Panc1 (cell line): ENCODE measurements at regions not wholly inside any gene's neighbourhood (a gene's known extent, or its start where the extent isn't known, plus 50 kb on each side); places are given as distances from the start of the nearest gene placed in this dataset.

Experiments used
- POLR2AphosphoS5 ChIP-seq: IDR thresholded peaks from 2 replicates; pipeline ENCODE4 v1.6.1; 2012; ENCODE audit warnings: mild to moderate bottlenecking, low read depth, low read length, moderate library complexity
- SIN3A ChIP-seq: IDR thresholded peaks from 2 replicates; pipeline ENCODE4 v1.6.1; 2012; ENCODE audit warnings: low read depth, mild to moderate bottlenecking, low read length, moderate library complexity, borderline replicate concordance; ENCODE audit not compliant: insufficient read depth
- TCF7L2 ChIP-seq: IDR thresholded peaks from 2 replicates; pipeline ENCODE4 v1.6.1; 2011; ENCODE audit warnings: mild to moderate bottlenecking, low read depth, low read length, inconsistent platforms
- TF ChIP-seq, protein P1 (sequence below): fragments of 450-650 bp; IDR thresholded peaks from 2 replicates; pipeline ENCODE4 v1.5.1; 2017; ENCODE audit warnings: mild to moderate bottlenecking
- TF ChIP-seq, protein P2 (sequence below), 2 experiments: IDR thresholded peaks; 2 replicates each; pipeline ENCODE4 v1.6.1; 2011 to 2012; ENCODE audit warnings: low read depth in 2 of 2, control low read depth in 1 of 2, low read length in 1 of 2, mild to moderate bottlenecking in 1 of 2, moderate library complexity in 1 of 2; ENCODE audit not compliant: insufficient read depth in 1 of 2

DNA sequence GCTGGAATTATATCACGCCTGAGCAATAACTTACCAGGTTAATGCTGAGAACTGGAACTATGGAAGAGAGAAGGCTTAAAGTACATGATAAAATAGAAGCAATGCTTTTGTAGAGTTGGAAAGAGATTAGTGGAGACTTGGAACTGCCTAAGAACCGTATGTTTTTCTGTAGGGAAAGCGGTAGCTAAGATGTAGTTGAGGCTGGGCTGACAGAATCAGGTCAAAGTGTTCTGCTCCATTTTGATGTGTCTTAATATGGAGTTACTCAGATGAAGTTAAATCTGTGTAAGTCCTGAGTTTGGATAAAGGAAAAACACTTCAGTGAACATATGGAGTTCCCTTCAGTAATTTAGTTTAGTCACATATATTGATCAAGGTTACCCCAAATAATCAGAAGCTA, 860.9 kb upstream of the CXADR start:
- TF ChIP-seq, protein P1, sequence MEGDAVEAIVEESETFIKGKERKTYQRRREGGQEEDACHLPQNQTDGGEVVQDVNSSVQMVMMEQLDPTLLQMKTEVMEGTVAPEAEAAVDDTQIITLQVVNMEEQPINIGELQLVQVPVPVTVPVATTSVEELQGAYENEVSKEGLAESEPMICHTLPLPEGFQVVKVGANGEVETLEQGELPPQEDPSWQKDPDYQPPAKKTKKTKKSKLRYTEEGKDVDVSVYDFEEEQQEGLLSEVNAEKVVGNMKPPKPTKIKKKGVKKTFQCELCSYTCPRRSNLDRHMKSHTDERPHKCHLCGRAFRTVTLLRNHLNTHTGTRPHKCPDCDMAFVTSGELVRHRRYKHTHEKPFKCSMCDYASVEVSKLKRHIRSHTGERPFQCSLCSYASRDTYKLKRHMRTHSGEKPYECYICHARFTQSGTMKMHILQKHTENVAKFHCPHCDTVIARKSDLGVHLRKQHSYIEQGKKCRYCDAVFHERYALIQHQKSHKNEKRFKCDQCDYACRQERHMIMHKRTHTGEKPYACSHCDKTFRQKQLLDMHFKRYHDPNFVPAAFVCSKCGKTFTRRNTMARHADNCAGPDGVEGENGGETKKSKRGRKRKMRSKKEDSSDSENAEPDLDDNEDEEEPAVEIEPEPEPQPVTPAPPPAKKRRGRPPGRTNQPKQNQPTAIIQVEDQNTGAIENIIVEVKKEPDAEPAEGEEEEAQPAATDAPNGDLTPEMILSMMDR, result no peak
- TF ChIP-seq POLR2AphosphoS5 (no peak), TCF7L2 (no peak), SIN3A (no peak)
- TF ChIP-seq, protein P2, sequence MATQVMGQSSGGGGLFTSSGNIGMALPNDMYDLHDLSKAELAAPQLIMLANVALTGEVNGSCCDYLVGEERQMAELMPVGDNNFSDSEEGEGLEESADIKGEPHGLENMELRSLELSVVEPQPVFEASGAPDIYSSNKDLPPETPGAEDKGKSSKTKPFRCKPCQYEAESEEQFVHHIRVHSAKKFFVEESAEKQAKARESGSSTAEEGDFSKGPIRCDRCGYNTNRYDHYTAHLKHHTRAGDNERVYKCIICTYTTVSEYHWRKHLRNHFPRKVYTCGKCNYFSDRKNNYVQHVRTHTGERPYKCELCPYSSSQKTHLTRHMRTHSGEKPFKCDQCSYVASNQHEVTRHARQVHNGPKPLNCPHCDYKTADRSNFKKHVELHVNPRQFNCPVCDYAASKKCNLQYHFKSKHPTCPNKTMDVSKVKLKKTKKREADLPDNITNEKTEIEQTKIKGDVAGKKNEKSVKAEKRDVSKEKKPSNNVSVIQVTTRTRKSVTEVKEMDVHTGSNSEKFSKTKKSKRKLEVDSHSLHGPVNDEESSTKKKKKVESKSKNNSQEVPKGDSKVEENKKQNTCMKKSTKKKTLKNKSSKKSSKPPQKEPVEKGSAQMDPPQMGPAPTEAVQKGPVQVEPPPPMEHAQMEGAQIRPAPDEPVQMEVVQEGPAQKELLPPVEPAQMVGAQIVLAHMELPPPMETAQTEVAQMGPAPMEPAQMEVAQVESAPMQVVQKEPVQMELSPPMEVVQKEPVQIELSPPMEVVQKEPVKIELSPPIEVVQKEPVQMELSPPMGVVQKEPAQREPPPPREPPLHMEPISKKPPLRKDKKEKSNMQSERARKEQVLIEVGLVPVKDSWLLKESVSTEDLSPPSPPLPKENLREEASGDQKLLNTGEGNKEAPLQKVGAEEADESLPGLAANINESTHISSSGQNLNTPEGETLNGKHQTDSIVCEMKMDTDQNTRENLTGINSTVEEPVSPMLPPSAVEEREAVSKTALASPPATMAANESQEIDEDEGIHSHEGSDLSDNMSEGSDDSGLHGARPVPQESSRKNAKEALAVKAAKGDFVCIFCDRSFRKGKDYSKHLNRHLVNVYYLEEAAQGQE (IDR thresholded peaks at IDR 0.05; ENCODE audit: insufficient read depth in 1 of 2, low read depth in 2 of 2, low read length in 1 of 2), result no peak
